ENCODE measurements at regions not wholly inside any gene's neighbourhood (a gene's known extent, or its start where the extent isn't known, plus 50 kb on each side); places are given as distances from the start of the nearest gene placed in this dataset.

DNA sequence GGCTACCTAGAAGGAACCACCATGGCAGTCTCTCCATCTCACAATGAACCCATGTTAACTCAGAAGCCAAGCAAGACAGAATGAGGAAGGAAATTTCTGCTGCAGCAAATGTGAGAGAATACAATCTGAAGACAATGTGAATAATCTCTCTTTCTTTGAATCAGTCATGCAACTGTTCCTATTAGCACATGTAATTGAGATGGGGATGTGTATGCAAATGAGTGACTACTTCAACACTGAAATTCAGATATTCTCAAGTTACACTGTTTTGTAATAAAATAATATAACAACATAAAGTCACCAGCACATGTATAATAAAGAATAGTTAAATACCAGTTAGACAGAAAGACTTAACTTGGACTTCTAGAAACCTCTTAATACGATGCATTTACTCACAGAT lies 1200.6 kb upstream of the PIK3C3 start:
- TF ChIP-seq, protein P1, sequence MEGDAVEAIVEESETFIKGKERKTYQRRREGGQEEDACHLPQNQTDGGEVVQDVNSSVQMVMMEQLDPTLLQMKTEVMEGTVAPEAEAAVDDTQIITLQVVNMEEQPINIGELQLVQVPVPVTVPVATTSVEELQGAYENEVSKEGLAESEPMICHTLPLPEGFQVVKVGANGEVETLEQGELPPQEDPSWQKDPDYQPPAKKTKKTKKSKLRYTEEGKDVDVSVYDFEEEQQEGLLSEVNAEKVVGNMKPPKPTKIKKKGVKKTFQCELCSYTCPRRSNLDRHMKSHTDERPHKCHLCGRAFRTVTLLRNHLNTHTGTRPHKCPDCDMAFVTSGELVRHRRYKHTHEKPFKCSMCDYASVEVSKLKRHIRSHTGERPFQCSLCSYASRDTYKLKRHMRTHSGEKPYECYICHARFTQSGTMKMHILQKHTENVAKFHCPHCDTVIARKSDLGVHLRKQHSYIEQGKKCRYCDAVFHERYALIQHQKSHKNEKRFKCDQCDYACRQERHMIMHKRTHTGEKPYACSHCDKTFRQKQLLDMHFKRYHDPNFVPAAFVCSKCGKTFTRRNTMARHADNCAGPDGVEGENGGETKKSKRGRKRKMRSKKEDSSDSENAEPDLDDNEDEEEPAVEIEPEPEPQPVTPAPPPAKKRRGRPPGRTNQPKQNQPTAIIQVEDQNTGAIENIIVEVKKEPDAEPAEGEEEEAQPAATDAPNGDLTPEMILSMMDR (conservative IDR thresholded peaks at IDR 0.05; ENCODE audit: control insufficient read depth, insufficient read depth, low read depth, low read length): no peak
- no peak for DNase-seq (ENCODE audit: low read depth)
- H3K4me3 ChIP-seq (ENCODE audit: control insufficient read depth, low read depth, low read length): no peak overlapping the region

- no peak for DNase-seq (ENCODE audit: low read depth)
- TF ChIP-seq, protein P1 (conservative IDR thresholded peaks at IDR 0.05; ENCODE audit: control insufficient read depth, insufficient read depth, low read depth, low read length): no peak
- H3K4me3 ChIP-seq (ENCODE audit: control insufficient read depth, low read depth, low read length): no peak overlapping the region
These were observed 1202.7 kb upstream of the PIK3C3 start for GRCh38 chr18:40752316-40752715.

- no peak overlapping the region for H3K4me3 ChIP-seq (ENCODE audit: control insufficient read depth, low read depth, low read length)
- TF ChIP-seq, protein P1 (conservative IDR thresholded peaks at IDR 0.05; ENCODE audit: control insufficient read depth, insufficient read depth, low read depth, low read length): no peak
- DNase-seq (ENCODE audit: low read depth): no peak
These were observed 1203.8 kb upstream of the PIK3C3 start for GRCh38 chr18:40751186-40751585.

DNA sequence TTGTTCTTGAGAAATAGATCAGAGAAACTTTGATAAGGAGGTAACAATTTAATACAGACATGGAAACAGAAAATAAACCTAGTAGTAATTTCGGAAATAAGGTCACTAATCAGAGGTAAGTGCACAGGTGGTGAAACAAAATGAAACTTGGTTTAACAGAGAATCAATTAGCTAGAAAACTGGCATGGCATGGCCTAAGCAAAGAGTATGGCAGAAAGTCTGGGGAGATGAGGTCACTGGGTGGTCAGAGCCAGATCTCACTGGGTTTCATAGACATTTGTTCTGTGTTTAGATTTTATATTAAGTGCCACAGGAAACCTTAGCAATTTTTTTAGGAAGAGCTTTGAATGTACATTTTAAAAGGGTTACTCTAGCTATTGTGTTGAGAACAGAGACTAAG lies 1216.0 kb upstream of the PIK3C3 start:
- TF ChIP-seq, protein P1 (conservative IDR thresholded peaks at IDR 0.05; ENCODE audit: control insufficient read depth, insufficient read depth, low read depth, low read length): no peak
- no peak overlapping the region for H3K4me3 ChIP-seq (ENCODE audit: control insufficient read depth, low read depth, low read length)
- no peak for DNase-seq (ENCODE audit: low read depth)

GRCh38 chr18:40738321-40738880 lies 1216.6 kb upstream of the PIK3C3 start:
- no peak overlapping the region for H3K4me3 ChIP-seq (ENCODE audit: control insufficient read depth, low read depth, low read length)
- TF ChIP-seq, protein P1 (conservative IDR thresholded peaks at IDR 0.05; ENCODE audit: control insufficient read depth, insufficient read depth, low read depth, low read length): no peak
- no peak for DNase-seq (ENCODE audit: low read depth)

DNA sequence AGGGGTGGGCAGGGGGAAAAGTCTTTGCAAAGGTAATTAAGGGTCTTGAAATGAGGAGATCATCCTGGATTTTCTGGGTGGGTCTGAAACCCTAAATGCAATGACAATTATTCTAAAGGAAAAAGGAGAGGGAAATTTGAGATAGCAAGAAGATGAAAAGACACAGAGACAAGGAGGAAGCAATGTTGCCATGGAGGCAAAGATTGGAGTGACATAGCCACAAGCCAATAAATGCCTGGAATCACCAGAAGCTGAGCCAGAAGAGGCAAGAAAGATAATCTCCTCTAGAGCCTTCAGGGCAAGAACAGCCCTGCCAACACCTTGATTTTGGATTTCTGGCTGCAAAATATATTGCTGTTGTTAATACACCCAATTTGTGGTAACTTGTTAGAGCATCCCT lies 1246.3 kb upstream of the PIK3C3 start:
- no peak overlapping the region for H3K4me3 ChIP-seq (ENCODE audit: control insufficient read depth, low read depth, low read length)
- no peak for DNase-seq (ENCODE audit: low read depth)
- TF ChIP-seq, protein P1 (conservative IDR thresholded peaks at IDR 0.05; ENCODE audit: control insufficient read depth, insufficient read depth, low read depth, low read length): no peak

DNA sequence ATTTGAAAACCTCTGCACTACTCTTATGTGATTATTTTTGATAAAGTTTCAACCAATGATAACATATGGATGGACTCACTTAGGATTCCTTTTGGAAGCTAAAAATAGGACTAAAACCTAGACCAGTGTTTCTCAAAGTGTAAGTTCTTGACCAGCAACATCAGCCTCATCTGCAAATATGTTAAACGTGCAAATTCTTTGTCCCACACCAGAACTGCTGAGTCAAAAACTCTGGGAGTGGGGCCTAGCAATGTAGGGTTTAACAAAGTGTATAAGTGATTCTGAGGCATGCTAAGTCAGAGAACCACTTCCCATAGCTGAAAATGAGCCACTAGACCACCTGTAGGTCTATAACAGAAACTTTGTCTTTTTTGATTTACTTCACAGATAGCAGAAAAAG lies 1247.2 kb upstream of the PIK3C3 start:
- no peak for DNase-seq (ENCODE audit: low read depth)
- no peak overlapping the region for H3K4me3 ChIP-seq (ENCODE audit: control insufficient read depth, low read depth, low read length)
- TF ChIP-seq, protein P1 (conservative IDR thresholded peaks at IDR 0.05; ENCODE audit: control insufficient read depth, insufficient read depth, low read depth, low read length): no peak

Measured in fibroblast of mammary gland (primary cell).